GM12872 (cell line): ENCODE measurements at regions not wholly inside any gene's neighbourhood (a gene's known extent, or its start where the extent isn't known, plus 50 kb on each side); places are given as distances from the start of the nearest gene placed in this dataset.

Source experiments
- CTCF ChIP-seq: IDR thresholded peaks from 3 replicates; pipeline ENCODE4 v1.5.1; 2011; ENCODE audit warnings: low read depth, mild to moderate bottlenecking, low read length, moderate library complexity; ENCODE audit not compliant: insufficient read depth

- TF ChIP-seq CTCF, result no peak
These were observed 185.0 kb downstream of the TUBA3C start for GRCh38 chr13:18996627-18997051.

- TF ChIP-seq CTCF, result no peak
These were observed 185.4 kb downstream of the TUBA3C start for GRCh38 chr13:18996221-18996620.

- no peak for TF ChIP-seq CTCF
These were observed 186.3 kb downstream of the TUBA3C start for GRCh38 chr13:18995259-18995873.

- no peak for TF ChIP-seq CTCF
These were observed 187.6 kb downstream of the TUBA3C start for GRCh38 chr13:18993884-18994660.

- no peak for TF ChIP-seq CTCF
These were observed 188.8 kb downstream of the TUBA3C start for GRCh38 chr13:18992791-18993190.

- no peak for TF ChIP-seq CTCF
These were observed 190.6 kb downstream of the TUBA3C start for GRCh38 chr13:18991060-18991459.

GRCh38 chr13:18978447-18978846 lies 203.2 kb downstream of the TUBA3C start:
- TF ChIP-seq CTCF, result no peak
